ENCODE measurements at regions not wholly inside any gene's neighbourhood (a gene's known extent, or its start where the extent isn't known, plus 50 kb on each side); places are given as distances from the start of the nearest gene placed in this dataset.

- Histone ChIP-seq H3K4me2 (ENCODE audit: low read depth, low read length) (no peak overlapping the region), H4K91ac (ENCODE audit: insufficient read depth, low read depth, low read length) (no peak overlapping the region), H3K56ac (ENCODE audit: extremely low read depth, insufficient read depth, low read length) (no peak overlapping the region), H2BK15ac (ENCODE audit: low read depth, low read length) (no peak overlapping the region), H4K20me1 (ENCODE audit: insufficient read depth, low read length) (no peaks in the 10 kb centered on the region), H3K4ac (ENCODE audit: low read depth, low read length) (no peak overlapping the region), H3K27me3 (ENCODE audit: control insufficient read depth, insufficient read depth, low read length) (no peaks in the 10 kb centered on the region), H2BK5ac (ENCODE audit: low read depth, low read length, poor library complexity, severe bottlenecking) (no peak overlapping the region), H2BK20ac (ENCODE audit: low read depth, low read length) (no peak overlapping the region), H4K8ac (ENCODE audit: low read depth in 2 of 2, low read length in 2 of 2) (no peak overlapping the region), H3K9me3 (ENCODE audit: control insufficient read depth, insufficient read depth, low read length) (no peaks in the 10 kb centered on the region), H2AK9ac (replicated peaks; ENCODE audit: low read depth, low read length, poor library complexity) (no peak overlapping the region), H2AK5ac (ENCODE audit: low read depth, low read length) (no peak overlapping the region), H3K4me3 (ENCODE audit: insufficient read depth, low read depth, low read length) (no peak overlapping the region), H3K27ac (ENCODE audit: insufficient read depth, low read length) (no peak overlapping the region), H4K5ac (ENCODE audit: low read depth, low read length) (no peak overlapping the region), H3K9me1 (ENCODE audit: insufficient read depth, low read length) (no peaks in the 10 kb centered on the region), H3K9ac (ENCODE audit: low read depth, low read length) (no peak overlapping the region), H3K18ac (ENCODE audit: low read depth, low read length) (no peak overlapping the region), H3K36me3 (ENCODE audit: control insufficient read depth, insufficient read depth, low read length) (no peaks in the 10 kb centered on the region), H3K23ac (ENCODE audit: low read depth, low read length) (no peak overlapping the region), H2BK120ac (ENCODE audit: low read depth, low read length) (no peak overlapping the region), H3K79me1 (ENCODE audit: low read depth in 1 of 2, low read length in 2 of 2) (no peaks in the 10 kb centered on the region), H3K4me1 (ENCODE audit: control insufficient read depth, insufficient read depth, low read length) (no peaks in the 10 kb centered on the region), H3K14ac (replicated peaks; ENCODE audit: low read depth, low read length) (no peak overlapping the region), H2AFZ (replicated peaks; ENCODE audit: low read length, poor library complexity) (no peak overlapping the region)
- intact Hi-C loops (cut with micrococcal nuclease) = no loop called here
- TF ChIP-seq MXI1 (IDR thresholded peaks at IDR 0.05; ENCODE audit: borderline replicate concordance, low read depth, low read length) (no peak), ELK1 (IDR thresholded peaks at IDR 0.05; ENCODE audit: borderline replicate concordance, low read depth, low read length) (no peak), POLR2A (IDR thresholded peaks at IDR 0.05; ENCODE audit: low read depth, low read length) (no peak), CEBPB (IDR thresholded peaks at IDR 0.05; ENCODE audit: low read depth, low read length) (no peak), RFX5 (IDR thresholded peaks at IDR 0.05; ENCODE audit: low read depth, low read length) (no peak), CHD1 (IDR thresholded peaks at IDR 0.05; ENCODE audit: low read depth, low read length) (no peak), RCOR1 (IDR thresholded peaks at IDR 0.05; ENCODE audit: insufficient replicate concordance, low read length) (no peak), BHLHE40 (IDR thresholded peaks at IDR 0.05; ENCODE audit: low read depth, low read length) (no peak), NFE2L2 (IDR thresholded peaks at IDR 0.05; ENCODE audit: low read depth, low read length) (no peak), FOS (IDR thresholded peaks at IDR 0.05; ENCODE audit: low read depth, low read length) (no peak), SMC3 (IDR thresholded peaks at IDR 0.05; ENCODE audit: low read depth, low read length) (no peak), CTCF (conservative IDR thresholded peaks at IDR 0.05; ENCODE audit: low read depth, low read length) (no peak), MAZ (IDR thresholded peaks at IDR 0.05; ENCODE audit: borderline replicate concordance, low read depth, low read length) (no peak)
- BruUV-seq (replicated peaks) = no TSS peak
- DNase-seq (no peak), ATAC-seq (ENCODE audit: low read depth) (no peak)
- in situ Hi-C loops (cut with MboI; ENCODE audit: low sequenced_read_pairs) = no loop called here
- WGBS, 2 experiments (ENCODE audit: extremely low coverage in 2 of 2, insufficient read length in 1 of 2) = no CpG with 5 or more reads among the region's 2 CpGs
- CTCF ChIA-PET = no interaction called here
- dilution Hi-C loops (cut with HindIII; ENCODE audit: low sequenced_read_pairs, unreplicated experiment) = no loop called here
- POLR2A ChIA-PET (ENCODE audit: unreplicated experiment) = no interaction called here
Observed at GRCh38 chr12:88399811-88400210, 180.5 kb downstream of the KITLG start.

Data from IMR-90 (cell line).